ENCODE measurements at regions not wholly inside any gene's neighbourhood (a gene's known extent, or its start where the extent isn't known, plus 50 kb on each side); places are given as distances from the start of the nearest gene placed in this dataset.

DNA sequence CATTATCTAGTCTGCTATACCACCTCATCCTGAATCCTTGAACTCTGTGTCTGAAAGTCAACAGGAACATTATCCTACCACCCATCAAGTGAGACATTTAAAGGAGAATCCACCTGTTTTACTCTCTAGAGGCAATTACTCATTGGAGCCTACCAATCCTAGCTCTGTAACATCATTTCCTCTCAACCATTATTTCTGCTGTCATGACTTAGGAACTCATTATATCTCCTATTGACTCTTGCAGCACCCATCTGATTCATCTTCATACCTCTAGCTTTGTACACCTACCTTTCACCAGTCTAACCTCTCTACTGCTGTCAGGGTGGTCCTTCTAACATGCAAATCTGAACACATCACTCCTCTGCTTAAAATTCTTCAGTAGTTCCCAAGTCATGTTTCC lies 481.5 kb downstream of the NFIB start:
- TF ChIP-seq CTCF (IDR thresholded peaks at IDR 0.05; ENCODE audit: low read length) (no peak), EZH2 (IDR thresholded peaks at IDR 0.05; ENCODE audit: borderline replicate concordance, low read length) (no peak)
